Activated naive CD8-positive, alpha-beta T cell treated with anti-CD3 and anti-CD28 coated beads, Interleukin-2, amount 10 ng/mL, durations not matched to agents 7 days and 5 days (primary cell): ENCODE measurements at regions not wholly inside any gene's neighbourhood (a gene's known extent, or its start where the extent isn't known, plus 50 kb on each side); places are given as distances from the start of the nearest gene placed in this dataset.
"Not testable (repeated sequence)": the region's sequence is repeated elsewhere in the genome, so short reads cannot be mapped to it uniquely, and the experiment has no call there.

Source experiments
- ATAC-seq: fragments of 150-1000 bp; cut with Tn5 transposase; one replicate; pipeline ENCODE4 v1.10.0; 2021; ENCODE audit warnings: low read depth, moderate library complexity
- POLR2A ChIA-PET: fragments of 350-600 bp; sonication (Branson Sonifier 250); formaldehyde crosslinking; loops from one replicate; lab custom pipeline; 2021; ENCODE audit warnings: antibody characterized with exemption; lab: Charles Lee
- DNase-seq: peaks from one replicate; pipeline ENCODE4 v3.0.0; 2021
- H3K27ac Mint-ChIP-seq: one replicate; pipeline ENCODE4 v1.8.0; 2022; ENCODE audit warnings: mild to moderate bottlenecking, mixed read lengths
- H3K27me3 Mint-ChIP-seq: one replicate; pipeline ENCODE4 v1.8.0; 2022; ENCODE audit warnings: mild to moderate bottlenecking, moderate library complexity, mixed read lengths
- H3K36me3 Mint-ChIP-seq: one replicate; pipeline ENCODE4 v1.8.0; 2021; ENCODE audit warnings: mild to moderate bottlenecking, mixed read lengths
- H3K4me1 Mint-ChIP-seq: one replicate; pipeline ENCODE4 v1.8.0; 2021; ENCODE audit warnings: mixed read lengths
- H3K4me3 Mint-ChIP-seq: one replicate; pipeline ENCODE4 v1.8.0; 2022; ENCODE audit warnings: mild to moderate bottlenecking, moderate library complexity, mixed read lengths
- H3K9me3 Mint-ChIP-seq: one replicate; pipeline ENCODE4 v1.8.0; 2021; ENCODE audit warnings: mixed read lengths

GRCh38 chr9:89850153-89850552 is 245.3 kb downstream of the GADD45G start:
- H3K4me3 Mint-ChIP-seq, result no peak overlapping the region
- POLR2A ChIA-PET, result no interaction called here
- ATAC-seq, result no peak
- no peaks in the 10 kb centered on the region for H3K36me3 Mint-ChIP-seq
- H3K27me3 Mint-ChIP-seq, result peaks cover 11% of the 10 kb centered on the region
- peaks cover 2% of the 10 kb centered on the region for H3K4me1 Mint-ChIP-seq
- no peaks in the 10 kb centered on the region for H3K9me3 Mint-ChIP-seq
- no peak overlapping the region for H3K27ac Mint-ChIP-seq
- DNase-seq, result no peak

- Mint-ChIP-seq H3K27ac (no peak overlapping the region), H3K27me3 (peaks cover 13% of the 10 kb centered on the region), H3K4me1 (no peaks in the 10 kb centered on the region), H3K36me3 (no peaks in the 10 kb centered on the region), H3K9me3 (no peaks in the 10 kb centered on the region), H3K4me3 (no peak overlapping the region)
- ATAC-seq, result no peak
- POLR2A ChIA-PET, result no interaction called here
- DNase-seq, result peak; percentile 15
These were observed 246.0 kb downstream of the GADD45G start for GRCh38 chr9:89850631-89851325.

GRCh38 chr9:89853161-89853560 is 248.3 kb downstream of the GADD45G start:
- H3K4me3 Mint-ChIP-seq, result no peak overlapping the region
- POLR2A ChIA-PET, result no interaction called here
- H3K36me3 Mint-ChIP-seq, result no peaks in the 10 kb centered on the region
- no peaks in the 10 kb centered on the region for H3K9me3 Mint-ChIP-seq
- peaks cover 23% of the 10 kb centered on the region for H3K27me3 Mint-ChIP-seq
- H3K4me1 Mint-ChIP-seq, result peaks cover 2% of the 10 kb centered on the region
- ATAC-seq, result no peak
- no peak overlapping the region for H3K27ac Mint-ChIP-seq
- DNase-seq, result peak; percentile 4

GRCh38 chr9:89853931-89854330 is 249.1 kb downstream of the GADD45G start:
- Mint-ChIP-seq H3K9me3 (no peaks in the 10 kb centered on the region), H3K36me3 (no peaks in the 10 kb centered on the region), H3K4me1 (peaks cover 7% of the 10 kb centered on the region), H3K4me3 (no peak overlapping the region), H3K27me3 (peaks cover 25% of the 10 kb centered on the region), H3K27ac (no peak overlapping the region)
- ATAC-seq, result no peak
- POLR2A ChIA-PET, result no interaction called here
- peak; percentile 11 for DNase-seq

GRCh38 chr9:89854715-89855475 is 250.1 kb downstream of the GADD45G start:
- no peak overlapping the region for H3K4me3 Mint-ChIP-seq
- DNase-seq, result peak; percentile 8
- no peak for ATAC-seq
- no peaks in the 10 kb centered on the region for H3K36me3 Mint-ChIP-seq
- H3K9me3 Mint-ChIP-seq, result no peaks in the 10 kb centered on the region
- POLR2A ChIA-PET, result no interaction called here
- H3K4me1 Mint-ChIP-seq, result peaks cover 9% of the 10 kb centered on the region
- peaks cover 25% of the 10 kb centered on the region for H3K27me3 Mint-ChIP-seq
- H3K27ac Mint-ChIP-seq, result no peak overlapping the region

GRCh38 chr9:89856296-89856695 is 251.5 kb downstream of the GADD45G start:
- peak; percentile 10 for DNase-seq
- POLR2A ChIA-PET, ATAC-seq, H3K4me1 Mint-ChIP-seq, H3K36me3 Mint-ChIP-seq, H3K27ac Mint-ChIP-seq, H3K4me3 Mint-ChIP-seq, H3K9me3 Mint-ChIP-seq: not testable (repeated sequence)
- peaks cover 33% of the 10 kb centered on the region for H3K27me3 Mint-ChIP-seq

GRCh38 chr9:89856950-89857349 is 252.1 kb downstream of the GADD45G start:
- ATAC-seq, POLR2A ChIA-PET, H3K4me3 Mint-ChIP-seq, H3K4me1 Mint-ChIP-seq, H3K36me3 Mint-ChIP-seq, DNase-seq, H3K9me3 Mint-ChIP-seq, H3K27ac Mint-ChIP-seq: not testable (repeated sequence)
- peaks cover 34% of the 10 kb centered on the region for H3K27me3 Mint-ChIP-seq

GRCh38 chr9:89859842-89860241 is 255.0 kb downstream of the GADD45G start:
- DNase-seq, result peak; percentile 7
- Mint-ChIP-seq H3K4me1 (peaks cover 11% of the 10 kb centered on the region), H3K27me3 (peaks cover 40% of the 10 kb centered on the region)
- H3K9me3 Mint-ChIP-seq, ATAC-seq, H3K36me3 Mint-ChIP-seq, H3K4me3 Mint-ChIP-seq, POLR2A ChIA-PET, H3K27ac Mint-ChIP-seq: not testable (repeated sequence)

- peaks cover 13% of the 10 kb centered on the region for H3K4me1 Mint-ChIP-seq
- H3K36me3 Mint-ChIP-seq, ATAC-seq, H3K4me3 Mint-ChIP-seq, POLR2A ChIA-PET, H3K9me3 Mint-ChIP-seq, H3K27ac Mint-ChIP-seq: not testable (repeated sequence)
- peak; percentile 4 for DNase-seq
- peaks cover 37% of the 10 kb centered on the region for H3K27me3 Mint-ChIP-seq
These were observed 256.6 kb downstream of the GADD45G start for GRCh38 chr9:89861371-89861770.

- POLR2A ChIA-PET, result no interaction called here
- H3K9me3 Mint-ChIP-seq, result no peaks in the 10 kb centered on the region
- H3K27ac Mint-ChIP-seq, result no peak overlapping the region
These were observed 257.5 kb downstream of the GADD45G start for GRCh38 chr9:89862316-89862715.

GRCh38 chr9:89863141-89863540 is 258.3 kb downstream of the GADD45G start:
- peaks cover 13% of the 10 kb centered on the region for H3K4me1 Mint-ChIP-seq
- DNase-seq, result peak; percentile 8
- H3K27me3 Mint-ChIP-seq, result peaks cover 23% of the 10 kb centered on the region
- H3K9me3 Mint-ChIP-seq, result no peaks in the 10 kb centered on the region
- no peak for ATAC-seq
- H3K36me3 Mint-ChIP-seq, result no peaks in the 10 kb centered on the region
- POLR2A ChIA-PET, result no interaction called here
- no peak overlapping the region for H3K27ac Mint-ChIP-seq
- no peak overlapping the region for H3K4me3 Mint-ChIP-seq

More at GRCh38 chr9:89862316-89862715, 257.5 kb downstream of the GADD45G start:
- Mint-ChIP-seq H3K36me3 (no peaks in the 10 kb centered on the region), H3K4me1 (peaks cover 14% of the 10 kb centered on the region), H3K4me3 (no peak overlapping the region), H3K27me3 (peaks cover 28% of the 10 kb centered on the region)
- no peak for ATAC-seq
- DNase-seq, result no peak

- ATAC-seq, result no peak
- no peak overlapping the region for H3K4me3 Mint-ChIP-seq
- peaks cover 21% of the 10 kb centered on the region for H3K27me3 Mint-ChIP-seq
- no peaks in the 10 kb centered on the region for H3K36me3 Mint-ChIP-seq
- H3K9me3 Mint-ChIP-seq, result no peaks in the 10 kb centered on the region
- peaks cover 8% of the 10 kb centered on the region for H3K4me1 Mint-ChIP-seq
- no peak overlapping the region for H3K27ac Mint-ChIP-seq
- POLR2A ChIA-PET, result no interaction called here
- peak; percentile 4 for DNase-seq
These were observed 259.0 kb downstream of the GADD45G start for GRCh38 chr9:89863837-89864236.

- H3K36me3 Mint-ChIP-seq, result no peaks in the 10 kb centered on the region
- peaks cover 6% of the 10 kb centered on the region for H3K4me1 Mint-ChIP-seq
- no peak overlapping the region for H3K27ac Mint-ChIP-seq
- H3K4me3 Mint-ChIP-seq, result no peak overlapping the region
- H3K9me3 Mint-ChIP-seq, result no peaks in the 10 kb centered on the region
- POLR2A ChIA-PET, result no interaction called here
- DNase-seq (peak; percentile 4), ATAC-seq (no peak)
- peaks cover 21% of the 10 kb centered on the region for H3K27me3 Mint-ChIP-seq
These were observed 259.4 kb downstream of the GADD45G start for GRCh38 chr9:89864257-89864656.

- POLR2A ChIA-PET, result no interaction called here
- Mint-ChIP-seq H3K36me3 (no peaks in the 10 kb centered on the region), H3K9me3 (no peaks in the 10 kb centered on the region), H3K4me3 (no peak overlapping the region), H3K4me1 (peaks cover 6% of the 10 kb centered on the region), H3K27ac (no peak overlapping the region), H3K27me3 (peaks cover 23% of the 10 kb centered on the region)
- peak; percentile 17 for DNase-seq
- no peak for ATAC-seq
These were observed 259.9 kb downstream of the GADD45G start for GRCh38 chr9:89864731-89865130.
